OCI-LY1 (cell line): ENCODE measurements at regions not wholly inside any gene's neighbourhood (a gene's known extent, or its start where the extent isn't known, plus 50 kb on each side); places are given as distances from the start of the nearest gene placed in this dataset.

ENCODE experiments used
- H2AFZ ChIP-seq: fragments of 200-600 bp; sonication (generic), shearing (Covaris generic); 2 replicates; pipeline ENCODE4 v1.6.0; 2014; ENCODE audit warnings: antibody characterized with exemption, mild to moderate bottlenecking, low read length
- H3F3A ChIP-seq: fragments of 200-600 bp; sonication (generic), shearing (Covaris generic); 2 replicates; pipeline ENCODE4 v1.6.0; 2014; ENCODE audit warnings: mild to moderate bottlenecking, antibody characterized with exemption, low read length, moderate library complexity; ENCODE audit not compliant: insufficient read depth
- H3K27ac ChIP-seq: fragments of 200-600 bp; sonication (generic); 2 replicates; pipeline ENCODE4 v1.5.1; 2014; ENCODE audit warnings: low read length, mixed run types, mild to moderate bottlenecking, low read depth; ENCODE audit not compliant: poor library complexity, severe bottlenecking
- H3K27me3 ChIP-seq: fragments of 200-600 bp; sonication (generic); 2 replicates; pipeline ENCODE4 v1.6.0; 2014; ENCODE audit warnings: antibody characterized with exemption, mild to moderate bottlenecking, low read length, moderate library complexity; ENCODE audit not compliant: insufficient read depth
- H3K36me3 ChIP-seq: fragments of 200-600 bp; sonication (generic); 2 replicates; pipeline ENCODE4 v1.6.1; 2014; ENCODE audit warnings: mild to moderate bottlenecking, antibody characterized with exemption, low read length, moderate library complexity, mixed read lengths; ENCODE audit not compliant: insufficient read depth
- H3K4me1 ChIP-seq: fragments of 200-600 bp; sonication (generic); 2 replicates; pipeline ENCODE4 v1.5.1; 2014; ENCODE audit warnings: mild to moderate bottlenecking, low read length, moderate library complexity; ENCODE audit not compliant: insufficient read depth, severe bottlenecking
- H3K4me2 ChIP-seq: fragments of 200-600 bp; sonication (generic), shearing (Covaris generic); 2 replicates; pipeline ENCODE4 v1.6.1; 2014; ENCODE audit warnings: low read length
- H3K4me3 ChIP-seq: fragments of 200-600 bp; sonication (generic); 2 replicates; pipeline ENCODE4 v1.5.1; 2014; ENCODE audit warnings: low read length, low read depth, mild to moderate bottlenecking, mixed read lengths; ENCODE audit not compliant: poor library complexity, severe bottlenecking
- H3K79me2 ChIP-seq: fragments of 200-600 bp; shearing (Covaris generic); 2 replicates; pipeline ENCODE4 v1.6.1; 2016; ENCODE audit warnings: mixed run types, low read length, mixed read lengths; ENCODE audit not compliant: insufficient read depth
- H3K9ac ChIP-seq: fragments of 200-600 bp; sonication (generic), shearing (Covaris generic); 2 replicates; pipeline ENCODE4 v1.6.1; 2014; ENCODE audit warnings: mild to moderate bottlenecking, low read length, mixed read lengths
- H3K9me2 ChIP-seq: fragments of 200-600 bp; sonication (generic), shearing (Covaris generic); 2 replicates; pipeline ENCODE4 v1.6.1; 2014; ENCODE audit warnings: low read depth, mild to moderate bottlenecking, low read length, mixed read lengths
- H3K9me3 ChIP-seq: fragments of 200-600 bp; shearing (Covaris generic); 2 replicates; pipeline ENCODE4 v1.6.1; 2014; ENCODE audit warnings: low read length, mixed read lengths
- H4K20me1 ChIP-seq: fragments of 200-600 bp; sonication (generic), shearing (Covaris generic); 2 replicates; pipeline ENCODE4 v1.6.0; 2016; ENCODE audit warnings: mild to moderate bottlenecking, low read length; ENCODE audit not compliant: insufficient read depth
- CTCF ChIP-seq: fragments of 200-600 bp; sonication (generic), shearing (Covaris generic); IDR thresholded peaks from 2 replicates; pipeline ENCODE4 v1.5.1; 2017; ENCODE audit warnings: mild to moderate bottlenecking, antibody characterized with exemption, low read length, moderate library complexity, mixed read lengths
- EZH2 ChIP-seq: fragments of 200-600 bp; sonication (generic), shearing (Covaris generic); IDR thresholded peaks from 2 replicates; pipeline ENCODE4 v1.8.0; 2017; ENCODE audit warnings: borderline replicate concordance, mixed run types, mild to moderate bottlenecking, antibody characterized with exemption, low read length, moderate library complexity, mixed read lengths

GRCh38 chr13:81473366-81473899 lies 1132.5 kb upstream of the SPRY2 start:
- Histone ChIP-seq H3K9me3 (no peaks in the 10 kb centered on the region), H3K4me2 (no peak overlapping the region), H3K9me2 (no peaks in the 10 kb centered on the region), H3F3A (no peaks in the 10 kb centered on the region), H3K27me3 (no peaks in the 10 kb centered on the region), H2AFZ (no peak overlapping the region), H4K20me1 (no peaks in the 10 kb centered on the region), H3K79me2 (no peaks in the 10 kb centered on the region), H3K9ac (no peak overlapping the region), H3K4me1 (no peaks in the 10 kb centered on the region), H3K4me3 (no peak overlapping the region), H3K36me3 (no peaks in the 10 kb centered on the region), H3K27ac (no peak overlapping the region)
- TF ChIP-seq EZH2 (no peak), CTCF (no peak)

- Histone ChIP-seq H3K9ac (no peak overlapping the region), H3K27ac (no peak overlapping the region), H2AFZ (no peak overlapping the region), H3K79me2 (no peaks in the 10 kb centered on the region), H3K4me1 (no peaks in the 10 kb centered on the region), H3K9me3 (no peaks in the 10 kb centered on the region), H3K27me3 (no peaks in the 10 kb centered on the region), H3K4me2 (no peak overlapping the region), H3K36me3 (no peaks in the 10 kb centered on the region), H3F3A (no peaks in the 10 kb centered on the region), H3K4me3 (no peak overlapping the region), H4K20me1 (no peaks in the 10 kb centered on the region), H3K9me2 (no peaks in the 10 kb centered on the region)
- no peak for TF ChIP-seq EZH2
Measured at GRCh38 chr13:81458170-81458569, 1117.2 kb upstream of the SPRY2 start.

GRCh38 chr13:81446441-81446840 lies 1105.5 kb upstream of the SPRY2 start:
- Histone ChIP-seq H3K27me3 (no peaks in the 10 kb centered on the region), H4K20me1 (no peaks in the 10 kb centered on the region), H3K79me2 (no peaks in the 10 kb centered on the region), H3K4me3 (no peak overlapping the region), H2AFZ (no peak overlapping the region), H3K27ac (no peak overlapping the region), H3K9ac (no peak overlapping the region), H3K4me2 (no peak overlapping the region), H3K9me2 (no peaks in the 10 kb centered on the region), H3K4me1 (no peaks in the 10 kb centered on the region), H3F3A (no peaks in the 10 kb centered on the region), H3K9me3 (no peaks in the 10 kb centered on the region), H3K36me3 (no peaks in the 10 kb centered on the region)
- TF ChIP-seq EZH2 (no peak), CTCF (no peak)

- Histone ChIP-seq H4K20me1 (no peaks in the 10 kb centered on the region), H3K9ac (no peak overlapping the region), H3K4me3 (no peak overlapping the region), H3F3A (no peaks in the 10 kb centered on the region), H3K4me1 (no peaks in the 10 kb centered on the region), H3K4me2 (no peak overlapping the region), H3K27ac (no peak overlapping the region), H2AFZ (no peak overlapping the region), H3K9me3 (no peaks in the 10 kb centered on the region), H3K36me3 (no peaks in the 10 kb centered on the region), H3K79me2 (no peaks in the 10 kb centered on the region), H3K27me3 (no peaks in the 10 kb centered on the region), H3K9me2 (no peaks in the 10 kb centered on the region)
- no peak for TF ChIP-seq CTCF
- no peak for TF ChIP-seq EZH2
Measured at GRCh38 chr13:81442904-81443303, 1102.0 kb upstream of the SPRY2 start.
